Spleen (tissue), 7 donors: ENCODE measurements at regions not wholly inside any gene's neighbourhood (a gene's known extent, or its start where the extent isn't known, plus 50 kb on each side); places are given as distances from the start of the nearest gene placed in this dataset.

Experiments used
- CTCF ChIP-seq, 11 experiments: fragments of 200-600 bp in 7 of 11; fragments of 450-650 bp in 4 of 11; sonication (generic) in 4 of 11; IDR thresholded peaks in 8 of 11; conservative IDR thresholded peaks in 3 of 11; 1 replicate in 7 of 11; 2 replicates in 4 of 11; pipeline versions ENCODE4 v1.4.0 to v1.8.0; 2016 to 2021; ENCODE audit warnings: antibody characterized with exemption in 11 of 11, inconsistent platforms in 4 of 11, mild to moderate bottlenecking in 1 of 11
- POLR2A ChIP-seq, 3 donors: fragments of 450-650 bp; IDR thresholded peaks; one replicate each; pipeline ENCODE4 v1.5.1; 2017; ENCODE audit warnings: antibody characterized with exemption in 3 of 3, mild to moderate bottlenecking in 1 of 3
- POLR2AphosphoS5 ChIP-seq, 3 donors: sonication (generic); formaldehyde crosslinking; IDR thresholded peaks; one replicate each; pipeline ENCODE4 v1.5.1; 2017; ENCODE audit warnings: antibody characterized with exemption in 3 of 3
- donor health status: DM: no; HTN: no; CAD: no; lungs with moderate emphysema.
- donor health status: DM: no; HTN: no; CAD: no.
- donor health status: DM: no; HTN: no; CAD: no.

DNA sequence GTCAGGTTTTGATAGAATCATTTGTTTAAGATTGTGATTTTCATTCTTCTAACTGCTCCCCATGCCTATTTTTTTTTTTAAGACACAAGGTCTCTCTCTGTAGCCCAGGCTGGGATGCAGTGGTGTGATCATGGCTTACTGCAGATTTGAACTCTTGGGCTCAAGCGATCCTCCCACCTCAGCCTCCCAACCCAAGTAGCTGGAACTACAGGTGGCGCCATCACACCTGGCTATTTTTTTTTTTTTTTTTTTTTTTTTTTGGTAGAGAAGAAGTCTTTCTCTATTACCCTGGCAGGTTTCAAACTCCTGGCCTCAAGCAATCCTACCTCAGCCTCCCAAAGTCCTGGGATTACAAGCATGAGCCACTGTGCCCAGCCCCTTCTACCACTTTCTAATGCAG is 223.3 kb downstream of the CBLN1 start:
- TF ChIP-seq CTCF (IDR thresholded peaks at IDR 0.05 in 8 of 11, conservative IDR thresholded peaks at IDR 0.05 in 3 of 11) = no peak
- no peak for TF ChIP-seq POLR2A (IDR thresholded peaks at IDR 0.05)
- TF ChIP-seq POLR2AphosphoS5 (IDR thresholded peaks at IDR 0.05) = no peak
